Peyer's patch (tissue), 4 donors: ENCODE measurements at regions not wholly inside any gene's neighbourhood (a gene's known extent, or its start where the extent isn't known, plus 50 kb on each side); places are given as distances from the start of the nearest gene placed in this dataset.

ENCODE experiments used
- CTCF ChIP-seq, 6 experiments: fragments of 450-650 bp in 4 of 6; fragments of 200-600 bp in 2 of 6; sonication (generic) in 1 of 6; IDR thresholded peaks; one replicate each; pipeline ENCODE4 v1.5.1; 2017 to 2019; ENCODE audit warnings: antibody characterized with exemption in 6 of 6, mild to moderate bottlenecking in 3 of 6, moderate library complexity in 1 of 6
- POLR2A ChIP-seq, 2 donors: fragments of 450-650 bp; IDR thresholded peaks; one replicate each; pipeline ENCODE4 v1.5.1; 2017; ENCODE audit warnings: antibody characterized with exemption in 2 of 2, mild to moderate bottlenecking in 2 of 2, moderate library complexity in 2 of 2

- TF ChIP-seq POLR2A (IDR thresholded peaks at IDR 0.05), result no peak
- no peak for TF ChIP-seq CTCF (IDR thresholded peaks at IDR 0.05)
Observed at GRCh38 chr18:26736301-26736700, 129.2 kb downstream of the AQP4 start.
